GM12878 (cell line): ENCODE measurements at regions not wholly inside any gene's neighbourhood (a gene's known extent, or its start where the extent isn't known, plus 50 kb on each side); places are given as distances from the start of the nearest gene placed in this dataset.

ENCODE experiments used
- ATAC-seq: fragments of 200-7000 bp; cut with Tn5 transposase; 3 replicates; pipeline ENCODE4 v1.9.1; 2020; ENCODE audit warnings: mild to moderate bottlenecking, moderate library complexity
- BruUV-seq: library from RNA; stranded (reverse); fragments of 400-500 nt; replicated peaks from 2 replicates; lab custom pipeline; 2021; lab: Mats Ljungman, UMichigan
- CTCF ChIA-PET: fragments of 300-600 bp; sonication (Branson Sonifier 250); formaldehyde crosslinking; extraction: SDS; loops from one replicate; lab custom pipeline; 2021; ENCODE audit warnings: inconsistent platforms; lab: Yijun Ruan, JAX
- POLR2A ChIA-PET: fragments of 350-600 bp; formaldehyde crosslinking; extraction: SDS; loops from one replicate; lab custom pipeline; 2021; ENCODE audit warnings: inconsistent platforms; lab: Charles Lee
- RAD21 ChIA-PET: fragments of 300-600 bp; sonication (Branson Sonifier 250); formaldehyde crosslinking; loops from one replicate; lab custom pipeline; 2023; ENCODE audit warnings: antibody characterized with exemption; ENCODE audit not compliant: unreplicated experiment; lab: Charles Lee
- SMC1A ChIA-PET: fragments of 300-600 bp; sonication (Branson Sonifier 250); formaldehyde crosslinking; loops from one replicate; lab custom pipeline; 2023; ENCODE audit not compliant: unreplicated experiment, uncharacterized antibody; lab: Charles Lee
- DNase-seq: peaks from one replicate; pipeline ENCODE4 v3.0.0-alpha.2; 2011; ENCODE audit warnings: low read depth, low spot score
- FAIRE-seq: peaks from 3 replicates; lab custom pipeline; 2011; peaks lifted over from hg19 to GRCh38; lab: Jason Lieb, UNC
- H2AFZ ChIP-seq: 2 replicates; pipeline ENCODE4 v1.6.0; 2011; ENCODE audit warnings: low read depth, low read length, control low read depth; ENCODE audit not compliant: control insufficient read depth
- H3K27ac ChIP-seq: 2 replicates; pipeline ENCODE4 v1.5.1; 2011; ENCODE audit warnings: control low read depth; ENCODE audit not compliant: control insufficient read depth, insufficient read depth
- H3K27me3 ChIP-seq, 2 experiments: replicated peaks in 1 of 2; 2 replicates each; pipeline versions ENCODE4 v1.6.0 to v1.6.1; 2011; ENCODE audit warnings: low read length in 1 of 2; ENCODE audit not compliant: control insufficient read depth in 2 of 2, insufficient read depth in 2 of 2
- H3K36me3 ChIP-seq, 2 experiments: 2 replicates each; pipeline ENCODE4 v1.5.1; 2011; ENCODE audit warnings: low read length in 1 of 2; ENCODE audit not compliant: control insufficient read depth in 2 of 2, insufficient read depth in 2 of 2
- H3K4me1 ChIP-seq: 2 replicates; pipeline ENCODE4 v1.6.1; 2011; ENCODE audit warnings: mild to moderate bottlenecking, low read length, moderate library complexity, mixed read lengths; ENCODE audit not compliant: control insufficient read depth, insufficient read depth
- H3K4me2 ChIP-seq: 2 replicates; pipeline ENCODE4 v1.6.0; 2011; ENCODE audit warnings: control low read depth; ENCODE audit not compliant: control insufficient read depth, insufficient read depth
- H3K4me3 ChIP-seq: fragments of 200-600 bp; sonication (generic); 2 replicates; pipeline ENCODE4 v1.5.1; 2016
- H3K79me2 ChIP-seq: 2 replicates; pipeline ENCODE4 v1.6.0; 2011; ENCODE audit warnings: low read length; ENCODE audit not compliant: control insufficient read depth, insufficient read depth
- H3K9ac ChIP-seq: 2 replicates; pipeline ENCODE4 v1.8.0; 2011; ENCODE audit warnings: low read length, control low read depth, mixed read lengths; ENCODE audit not compliant: control insufficient read depth, insufficient read depth
- H3K9me3 ChIP-seq: replicated peaks from 3 replicates; pipeline ENCODE4 v1.5.1; 2011; ENCODE audit warnings: mild to moderate bottlenecking, low read length; ENCODE audit not compliant: control insufficient read depth, insufficient read depth
- H4K20me1 ChIP-seq: 2 replicates; pipeline ENCODE4 v1.6.0; 2011; ENCODE audit not compliant: control insufficient read depth, insufficient read depth
- EP300 ChIP-seq, 2 experiments: fragments of 150-350 bp in 1 of 2; IDR thresholded peaks; 2 replicates each; pipeline ENCODE4 v1.6.1; 2011 to 2012; ENCODE audit warnings: low read depth in 2 of 2, low read length in 2 of 2, borderline replicate concordance in 1 of 2, improper control_type of control experiment in 1 of 2, inconsistent platforms in 1 of 2; ENCODE audit not compliant: control insufficient read depth in 1 of 2
- GATAD2B ChIP-seq: fragments of 450-650 bp; conservative IDR thresholded peaks from 2 replicates; pipeline ENCODE4 v1.6.1; 2017; ENCODE audit warnings: low read depth, mild to moderate bottlenecking, moderate library complexity
- MEF2A ChIP-seq: IDR thresholded peaks from 2 replicates; pipeline ENCODE4 v1.6.1; 2011; ENCODE audit warnings: low read depth, mild to moderate bottlenecking, low read length, moderate library complexity; ENCODE audit not compliant: insufficient read depth
- POU2F2 ChIP-seq: IDR thresholded peaks from 3 replicates; pipeline ENCODE4 v1.6.1; 2011; ENCODE audit warnings: low read depth, mild to moderate bottlenecking, low read length, borderline replicate concordance
- SMAD1 ChIP-seq: fragments of 450-650 bp; IDR thresholded peaks from 2 replicates; pipeline ENCODE4 v1.6.1; 2018; ENCODE audit warnings: mild to moderate bottlenecking, low read depth; ENCODE audit not compliant: partially characterized antibody
- SP1 ChIP-seq: IDR thresholded peaks from one replicate; pipeline ENCODE4 v1.6.1; 2011; ENCODE audit warnings: low read depth, low read length
- SUZ12 ChIP-seq: fragments of 200-600 bp; sonication (generic); IDR thresholded peaks from one replicate; pipeline ENCODE4 v1.6.1; 2018; ENCODE audit warnings: antibody characterized with exemption, mild to moderate bottlenecking; ENCODE audit not compliant: unreplicated experiment
- TCF3 ChIP-seq: IDR thresholded peaks from 2 replicates; pipeline ENCODE4 v1.6.1; 2012; ENCODE audit warnings: low read depth, mild to moderate bottlenecking, low read length, borderline replicate concordance; ENCODE audit not compliant: insufficient read depth
- WRNIP1 ChIP-seq: IDR thresholded peaks from 2 replicates; pipeline ENCODE4 v1.6.1; 2011; ENCODE audit warnings: low read depth, low read length, improper control_type of control experiment, borderline replicate concordance
- WGBS: methylation state at CpG from one replicate; pipeline ENCODE4 v1.1.6; 2016; ENCODE audit warnings: low lambda C conversion rate; ENCODE audit not compliant: insufficient replicate concordance, insufficient coverage; ENCODE audit errors: missing lambda C conversion rate; 5-methylcytosine and 5-hydroxymethylcytosine counted together
- in situ Hi-C: fragments of 300-500 bp; cut with MboI; formaldehyde crosslinking; loops from 9 replicates; pipeline ENCODE4 v1.14.3; 2018; ENCODE audit warnings: mixed read lengths
- intact Hi-C: fragments of 100-400 bp; cut with micrococcal nuclease; formaldehyde crosslinking; loops from one replicate; pipeline ENCODE4 v1.14.2; 2022; ENCODE audit not compliant: unreplicated experiment

GRCh38 chrX:35741142-35741541, 57.0 kb upstream of the MAGEB16 start:
- no peaks in the 10 kb centered on the region for H3K36me3 ChIP-seq
- no peaks in the 10 kb centered on the region for H3K4me1 ChIP-seq
- POLR2A ChIA-PET: no interaction called here
- SMC1A ChIA-PET: interaction anchor here (1.0 kb wide), 1 partner anchor 8 kb away, joined by 3 read pairs; no protein-coding TSS in a partner anchor
- no peaks in the 10 kb centered on the region for H4K20me1 ChIP-seq
- no peak overlapping the region for H3K27ac ChIP-seq
- no peak overlapping the region for H3K4me3 ChIP-seq
- CTCF ChIA-PET: no interaction called here
- no peaks in the 10 kb centered on the region for H3K79me2 ChIP-seq
- no peak for TF ChIP-seq EP300 (IDR thresholded peaks at IDR 0.05; ENCODE audit: borderline replicate concordance in 1 of 2, control insufficient read depth in 1 of 2, low read depth in 2 of 2, low read length in 2 of 2)
- no peak for TF ChIP-seq WRNIP1
- TF ChIP-seq GATAD2B: no peak
- TF ChIP-seq SMAD1: no peak
- no peak for TF ChIP-seq SUZ12
- no peak for TF ChIP-seq TCF3
- no peak for TF ChIP-seq SP1
- no peak for TF ChIP-seq MEF2A
- TF ChIP-seq POU2F2: no peak
- FAIRE-seq (no peak), DNase-seq (no peak), ATAC-seq (no peak)
- H2AFZ ChIP-seq: no peak overlapping the region
- no peak overlapping the region for H3K9ac ChIP-seq
- in situ Hi-C loops (no loop called here), intact Hi-C loops (no loop called here)
- WGBS: 0% methylated on average over 1 of the region's 1 CpG
- H3K27me3 ChIP-seq: no peaks in the 10 kb centered on the region
- RAD21 ChIA-PET: no interaction called here
- BruUV-seq: no TSS peak
- H3K4me2 ChIP-seq: no peak overlapping the region
- H3K9me3 ChIP-seq: no peaks in the 10 kb centered on the region
